KMS-11 (cell line): ENCODE measurements at regions not wholly inside any gene's neighbourhood (a gene's known extent, or its start where the extent isn't known, plus 50 kb on each side); places are given as distances from the start of the nearest gene placed in this dataset.

ENCODE experiments used
- H2AFZ ChIP-seq: fragments of 200-600 bp; sonication (generic); 2 replicates; pipeline ENCODE4 v1.6.1; 2016; ENCODE audit warnings: antibody characterized with exemption, mixed run types, low read depth
- H3K27ac ChIP-seq: fragments of 200-600 bp; sonication (generic); 2 replicates; pipeline ENCODE4 v1.6.1; 2016; ENCODE audit warnings: mild to moderate bottlenecking, mixed run types
- H3K27me3 ChIP-seq: fragments of 200-600 bp; sonication (generic); 2 replicates; pipeline ENCODE4 v1.6.1; 2017; ENCODE audit warnings: mild to moderate bottlenecking, low read depth, mixed run types, moderate library complexity; ENCODE audit not compliant: insufficient read depth
- H3K36me3 ChIP-seq: fragments of 200-600 bp; sonication (generic); 2 replicates; pipeline ENCODE4 v1.6.1; 2017; ENCODE audit warnings: mild to moderate bottlenecking, mixed run types; ENCODE audit not compliant: insufficient read depth
- H3K4me1 ChIP-seq: fragments of 200-600 bp; sonication (generic); 2 replicates; pipeline ENCODE4 v1.6.1; 2016; ENCODE audit warnings: mild to moderate bottlenecking, low read depth, mixed run types; ENCODE audit not compliant: poor library complexity, severe bottlenecking
- H3K4me2 ChIP-seq: fragments of 200-600 bp; sonication (generic); 2 replicates; pipeline ENCODE4 v1.7.0; 2016; ENCODE audit warnings: mild to moderate bottlenecking, mixed run types
- H3K4me3 ChIP-seq: fragments of 200-600 bp; sonication (generic); IDR thresholded peaks from 2 replicates; pipeline ENCODE4 v1.6.1; 2017; ENCODE audit warnings: low read depth, low read length, mixed read lengths; ENCODE audit not compliant: insufficient read depth
- H3K79me2 ChIP-seq: fragments of 200-600 bp; sonication (generic); 2 replicates; pipeline ENCODE4 v1.6.1; 2016; ENCODE audit warnings: low read depth, mixed run types; ENCODE audit not compliant: insufficient read depth
- H3K9ac ChIP-seq: fragments of 200-600 bp; sonication (generic); 2 replicates; pipeline ENCODE4 v1.6.1; 2016; ENCODE audit warnings: mild to moderate bottlenecking, mixed run types
- H4K20me1 ChIP-seq: fragments of 200-600 bp; sonication (generic); 2 replicates; pipeline ENCODE4 v1.6.1; 2016; ENCODE audit warnings: mild to moderate bottlenecking, mixed run types; ENCODE audit not compliant: insufficient read depth
- CTCF ChIP-seq: fragments of 200-600 bp; sonication (generic); conservative IDR thresholded peaks from 2 replicates; pipeline ENCODE4 v1.6.1; 2017; ENCODE audit warnings: low read depth, mild to moderate bottlenecking, antibody characterized with exemption, low read length, moderate library complexity, mixed read lengths

- Histone ChIP-seq H3K36me3 (no peaks in the 10 kb centered on the region), H2AFZ (no peak overlapping the region), H3K4me2 (no peak overlapping the region), H3K4me1 (no peaks in the 10 kb centered on the region), H4K20me1 (no peaks in the 10 kb centered on the region), H3K79me2 (no peaks in the 10 kb centered on the region), H3K27me3 (no peaks in the 10 kb centered on the region), H3K4me3 (no peak overlapping the region), H3K27ac (no peak overlapping the region), H3K9ac (no peak overlapping the region)
- no peak for TF ChIP-seq CTCF
These were observed 226.9 kb upstream of the UBL3 start for GRCh38 chr13:30077240-30077735.

GRCh38 chr13:30074955-30075614 is 224.7 kb upstream of the UBL3 start:
- Histone ChIP-seq H2AFZ (no peak overlapping the region), H3K4me1 (no peaks in the 10 kb centered on the region), H4K20me1 (no peaks in the 10 kb centered on the region), H3K36me3 (no peaks in the 10 kb centered on the region), H3K4me2 (no peak overlapping the region), H3K4me3 (no peak overlapping the region), H3K79me2 (no peaks in the 10 kb centered on the region), H3K27ac (no peak overlapping the region), H3K9ac (no peak overlapping the region), H3K27me3 (no peaks in the 10 kb centered on the region)
- no peak for TF ChIP-seq CTCF

GRCh38 chr13:30074431-30074830 is 224.0 kb upstream of the UBL3 start:
- Histone ChIP-seq H3K4me3 (no peak overlapping the region), H3K4me2 (no peak overlapping the region), H3K4me1 (no peaks in the 10 kb centered on the region), H3K9ac (no peak overlapping the region), H2AFZ (no peak overlapping the region), H3K79me2 (no peaks in the 10 kb centered on the region), H4K20me1 (no peaks in the 10 kb centered on the region), H3K27ac (no peak overlapping the region), H3K27me3 (no peaks in the 10 kb centered on the region), H3K36me3 (no peaks in the 10 kb centered on the region)
- no peak for TF ChIP-seq CTCF

GRCh38 chr13:30072818-30073186 is 222.4 kb upstream of the UBL3 start:
- no peak overlapping the region for H3K4me2 ChIP-seq
- no peak overlapping the region for H3K27ac ChIP-seq
- no peaks in the 10 kb centered on the region for H3K79me2 ChIP-seq
- TF ChIP-seq CTCF: no peak
- H4K20me1 ChIP-seq: no peaks in the 10 kb centered on the region
- no peaks in the 10 kb centered on the region for H3K4me1 ChIP-seq
- no peak overlapping the region for H2AFZ ChIP-seq
- H3K9ac ChIP-seq: no peak overlapping the region
- H3K4me3 ChIP-seq: no peak overlapping the region
- no peaks in the 10 kb centered on the region for H3K36me3 ChIP-seq
- H3K27me3 ChIP-seq: no peaks in the 10 kb centered on the region
